Subcutaneous abdominal adipose tissue (tissue), 5 donors: ENCODE measurements at regions not wholly inside any gene's neighbourhood (a gene's known extent, or its start where the extent isn't known, plus 50 kb on each side); places are given as distances from the start of the nearest gene placed in this dataset.

Experiments used
- H3K27ac ChIP-seq: one replicate; pipeline ENCODE4 v1.7.0; 2013; ENCODE audit warnings: low read depth, mild to moderate bottlenecking, inconsistent platforms, low read length, moderate library complexity
- H3K27me3 ChIP-seq, 5 donors: one replicate each; pipeline ENCODE4 v1.7.0; 2013; ENCODE audit warnings: low read length in 5 of 5, inconsistent platforms in 1 of 5; ENCODE audit not compliant: control insufficient read depth in 5 of 5, insufficient read depth in 4 of 5
- H3K36me3 ChIP-seq, 5 donors: one replicate each; pipeline ENCODE4 v1.7.0; 2013; ENCODE audit warnings: low read length in 5 of 5; ENCODE audit not compliant: control insufficient read depth in 5 of 5, insufficient read depth in 5 of 5
- H3K4me1 ChIP-seq, 5 donors: one replicate each; pipeline ENCODE4 v1.7.0; 2013; ENCODE audit warnings: low read length in 5 of 5, mild to moderate bottlenecking in 3 of 5, moderate library complexity in 1 of 5; ENCODE audit not compliant: control insufficient read depth in 5 of 5, insufficient read depth in 5 of 5
- H3K4me3 ChIP-seq, 5 donors: one replicate each; pipeline ENCODE4 v1.7.0; 2013; ENCODE audit warnings: low read length in 5 of 5, low read depth in 1 of 5
- H3K9ac ChIP-seq, 5 donors: one replicate each; pipeline ENCODE4 v1.7.0; 2013; ENCODE audit warnings: low read length in 5 of 5, mild to moderate bottlenecking in 4 of 5, moderate library complexity in 3 of 5
- H3K9me3 ChIP-seq, 5 donors: one replicate each; pipeline ENCODE4 v1.7.0; 2013; ENCODE audit warnings: low read length in 5 of 5; ENCODE audit not compliant: control insufficient read depth in 5 of 5
- donor health status: healthy.
- donor health status: healthy.
- donor health status: healthy.
- donor health status: healthy.
- donor health status: healthy.

- Histone ChIP-seq H3K9ac (no peak overlapping the region), H3K36me3 (no peaks in the 10 kb centered on the region), H3K27ac (no peak overlapping the region), H3K4me3 (no peak overlapping the region), H3K9me3 (no peaks in the 10 kb centered on the region), H3K27me3 (no peaks in the 10 kb centered on the region), H3K4me1 (peaks cover 0 to 6% (median 3%) of the 10 kb centered on the region in 5 donors)
These were observed 77.3 kb upstream of the NR2F2 start for GRCh38 chr15:96253006-96253747.

GRCh38 chr15:96254173-96254572, 76.3 kb upstream of the NR2F2 start:
- H3K36me3 ChIP-seq: no peaks in the 10 kb centered on the region
- no peak overlapping the region for H3K27ac ChIP-seq
- H3K4me1 ChIP-seq: peaks cover 0 to 6% (median 3%) of the 10 kb centered on the region in 5 donors
- H3K4me3 ChIP-seq: no peak overlapping the region
- H3K9ac ChIP-seq: no peak overlapping the region
- H3K9me3 ChIP-seq: no peaks in the 10 kb centered on the region
- no peaks in the 10 kb centered on the region for H3K27me3 ChIP-seq

GRCh38 chr15:96255599-96255998, 74.9 kb upstream of the NR2F2 start:
- peaks cover 0 to 6% (median 3%) of the 10 kb centered on the region in 5 donors for H3K4me1 ChIP-seq
- no peak overlapping the region for H3K27ac ChIP-seq
- H3K9ac ChIP-seq: no peak overlapping the region
- no peaks in the 10 kb centered on the region for H3K36me3 ChIP-seq
- H3K4me3 ChIP-seq: no peak overlapping the region
- no peaks in the 10 kb centered on the region for H3K27me3 ChIP-seq
- no peaks in the 10 kb centered on the region for H3K9me3 ChIP-seq

- no peaks in the 10 kb centered on the region for H3K27me3 ChIP-seq
- no peak overlapping the region for H3K9ac ChIP-seq
- H3K9me3 ChIP-seq: no peaks in the 10 kb centered on the region
- H3K4me1 ChIP-seq: peaks cover 0 to 14% (median 2%) of the 10 kb centered on the region in 5 donors
- no peaks in the 10 kb centered on the region for H3K36me3 ChIP-seq
- H3K4me3 ChIP-seq: no peak overlapping the region
- no peak overlapping the region for H3K27ac ChIP-seq
These were observed 68.9 kb upstream of the NR2F2 start for GRCh38 chr15:96261575-96262034.

GRCh38 chr15:96262097-96262496, 68.4 kb upstream of the NR2F2 start:
- peaks cover 0 to 14% (median 2%) of the 10 kb centered on the region in 5 donors for H3K4me1 ChIP-seq

GRCh38 chr15:96262549-96263489, 67.7 kb upstream of the NR2F2 start:
- no peaks in the 10 kb centered on the region for H3K9me3 ChIP-seq
- H3K9ac ChIP-seq: no peak overlapping the region
- peaks cover 0 to 3% (median 0%) of the 10 kb centered on the region in 5 donors for H3K27me3 ChIP-seq
- H3K36me3 ChIP-seq: no peaks in the 10 kb centered on the region
- H3K27ac ChIP-seq: no peak overlapping the region
- H3K4me3 ChIP-seq: no peak overlapping the region
- peaks cover 0 to 14% (median 2%) of the 10 kb centered on the region in 5 donors for H3K4me1 ChIP-seq

More at GRCh38 chr15:96262097-96262496, 68.4 kb upstream of the NR2F2 start:
- H3K9me3 ChIP-seq: no peaks in the 10 kb centered on the region
- no peak overlapping the region for H3K9ac ChIP-seq
- H3K27me3 ChIP-seq: no peaks in the 10 kb centered on the region
- H3K36me3 ChIP-seq: no peaks in the 10 kb centered on the region
- no peak overlapping the region for H3K4me3 ChIP-seq
- H3K27ac ChIP-seq: no peak overlapping the region

GRCh38 chr15:96264351-96264798, 66.1 kb upstream of the NR2F2 start:
- H3K27me3 ChIP-seq: peaks cover 0 to 3% (median 0%) of the 10 kb centered on the region in 5 donors
- no peak overlapping the region for H3K27ac ChIP-seq
- H3K9me3 ChIP-seq: no peaks in the 10 kb centered on the region
- H3K36me3 ChIP-seq: peaks cover 0 to 3% (median 0%) of the 10 kb centered on the region in 5 donors
- H3K9ac ChIP-seq: no peak overlapping the region
- peaks cover 0 to 14% (median 2%) of the 10 kb centered on the region in 5 donors for H3K4me1 ChIP-seq
- H3K4me3 ChIP-seq: no peak overlapping the region

GRCh38 chr15:96264801-96265515, 65.5 kb upstream of the NR2F2 start:
- Histone ChIP-seq H3K27me3 (peaks cover 0 to 3% (median 0%) of the 10 kb centered on the region in 5 donors), H3K4me3 (no peak overlapping the region), H3K9me3 (no peaks in the 10 kb centered on the region), H3K9ac (no peak overlapping the region), H3K36me3 (peaks cover 0 to 3% (median 0%) of the 10 kb centered on the region in 5 donors), H3K27ac (no peak overlapping the region), H3K4me1 (peaks cover 0 to 14% (median 2%) of the 10 kb centered on the region in 5 donors)

- Histone ChIP-seq H3K27me3 (peaks cover 0 to 3% (median 0%) of the 10 kb centered on the region in 5 donors), H3K4me1 (peaks cover 0 to 8% (median 0%) of the 10 kb centered on the region in 5 donors), H3K27ac (no peak overlapping the region)
These were observed 64.0 kb upstream of the NR2F2 start for GRCh38 chr15:96266456-96266855.

More at GRCh38 chr15:96266456-96266855, 64.0 kb upstream of the NR2F2 start:
- no peak overlapping the region for H3K4me3 ChIP-seq
- H3K36me3 ChIP-seq: peaks cover 0 to 3% (median 0%) of the 10 kb centered on the region in 5 donors
- no peak overlapping the region for H3K9ac ChIP-seq
- no peaks in the 10 kb centered on the region for H3K9me3 ChIP-seq
